ENCODE measurements at regions not wholly inside any gene's neighbourhood (a gene's known extent, or its start where the extent isn't known, plus 50 kb on each side); places are given as distances from the start of the nearest gene placed in this dataset.
A peak's percentile ranks its signal among the peaks of the same experiment; 100 is the strongest.

GRCh38 chr16:13397126-13397525 lies 495.7 kb downstream of the SHISA9 start:
- Histone ChIP-seq H3K4me3 (no peak overlapping the region), H3K27me3 (ENCODE audit: control insufficient read depth in 2 of 2, insufficient read depth in 2 of 2, low read length in 2 of 2) (no peaks in the 10 kb centered on the region), H3K27ac (ENCODE audit: extremely low read depth, low read depth, low read length) (no peak overlapping the region), H3K4me1 (replicated peaks in 1 of 2; ENCODE audit: control insufficient read depth in 2 of 2, insufficient read depth in 2 of 2, low read length in 2 of 2) (no peaks in the 10 kb centered on the region), H3K79me2 (ENCODE audit: control insufficient read depth, insufficient read depth, low read length) (no peaks in the 10 kb centered on the region), H3K9me1 (ENCODE audit: control insufficient read depth, insufficient read depth, low read length) (no peaks in the 10 kb centered on the region), H3K4me2 (ENCODE audit: insufficient read depth, low read length) (no peak overlapping the region), H3K9me3 (replicated peaks; ENCODE audit: control insufficient read depth, insufficient read depth, low read depth, low read length) (no peaks in the 10 kb centered on the region), H4K20me1 (replicated peaks; ENCODE audit: control insufficient read depth, insufficient read depth, low read length) (no peaks in the 10 kb centered on the region), H3K9ac (ENCODE audit: insufficient read depth in 1 of 2, low read depth in 2 of 2, low read length in 2 of 2) (no peak overlapping the region), H3K36me3 (ENCODE audit: control insufficient read depth, insufficient read depth, low read length) (no peaks in the 10 kb centered on the region), H2AFZ (ENCODE audit: low read depth, low read length) (no peak overlapping the region)
- ChIA-PET CTCF (ENCODE audit: low intra/inter-chr PET ratio) (no interaction called here), POLR2A (no interaction called here)
- DNase-seq (ENCODE audit: extremely low read depth in 1 of 4, low spot score in 3 of 4), result peak in 1 of 4 experiments; percentile 7
- in situ Hi-C loops (cut with MboI), result no loop called here
- TF ChIP-seq MBD1 (CRISPR knock-in tag; IDR thresholded peaks at IDR 0.05) (no peak), DACH1 (IDR thresholded peaks at IDR 0.05; ENCODE audit: partially characterized antibody) (no peak), CTCF (IDR thresholded peaks at IDR 0.05 in 2 of 3, conservative IDR thresholded peaks at IDR 0.05 in 1 of 3; ENCODE audit: insufficient read depth in 2 of 3, low read depth in 1 of 3, low read length in 3 of 3) (0 out of 6 replicates have a peak, but pooled peaks of 1 of the 3 experiments have one; percentile 30), SFPQ (IDR thresholded peaks at IDR 0.05; ENCODE audit: low read depth, low read length) (no peak), JUN (IDR thresholded peaks at IDR 0.05; ENCODE audit: borderline replicate concordance, low read depth, low read length) (no peak), JUN (CRISPR knock-in tag; IDR thresholded peaks at IDR 0.05; ENCODE audit: borderline replicate concordance) (no peak), NFIX (CRISPR knock-in tag; IDR thresholded peaks at IDR 0.05; ENCODE audit: low read depth) (no peak)
- TF ChIP-seq, protein P1, sequence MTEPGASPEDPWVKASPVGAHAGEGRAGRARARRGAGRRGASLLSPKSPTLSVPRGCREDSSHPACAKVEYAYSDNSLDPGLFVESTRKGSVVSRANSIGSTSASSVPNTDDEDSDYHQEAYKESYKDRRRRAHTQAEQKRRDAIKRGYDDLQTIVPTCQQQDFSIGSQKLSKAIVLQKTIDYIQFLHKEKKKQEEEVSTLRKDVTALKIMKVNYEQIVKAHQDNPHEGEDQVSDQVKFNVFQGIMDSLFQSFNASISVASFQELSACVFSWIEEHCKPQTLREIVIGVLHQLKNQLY (CRISPR knock-in tag; conservative IDR thresholded peaks at IDR 0.05), result no peak
- peak; percentile 60; the same call in 1 of the 3 replicates for ATAC-seq
- BruUV-seq (replicated peaks), result no TSS peak
- 0% methylated on average over 7 of the region's 7 CpGs for WGBS (ENCODE audit: insufficient coverage, low coverage, missing lambda C conversion rate)
- FAIRE-seq, result no peak
- intact Hi-C loops (cut with micrococcal nuclease), result no loop called here
